Ovary (tissue), 3 donors: ENCODE measurements at regions not wholly inside any gene's neighbourhood (a gene's known extent, or its start where the extent isn't known, plus 50 kb on each side); places are given as distances from the start of the nearest gene placed in this dataset.

ENCODE experiments used
- CTCF ChIP-seq, 3 donors: fragments of 450-650 bp in 2 of 3; fragments of 200-600 bp in 1 of 3; IDR thresholded peaks; one replicate each; pipeline versions ENCODE4 v1.5.1 to v1.8.0; 2016 to 2022; ENCODE audit warnings: antibody characterized with exemption in 3 of 3, mild to moderate bottlenecking in 1 of 3
- EP300 ChIP-seq: sonication (generic); formaldehyde crosslinking; IDR thresholded peaks from one replicate; pipeline ENCODE4 v1.6.1; 2017; ENCODE audit warnings: antibody characterized with exemption
- POLR2A ChIP-seq: fragments of 450-650 bp; IDR thresholded peaks from one replicate; pipeline ENCODE4 v1.6.1; 2017; ENCODE audit warnings: antibody characterized with exemption, mild to moderate bottlenecking, moderate library complexity
- donor health status: DM: no; HTN: no; CAD: no.

DNA sequence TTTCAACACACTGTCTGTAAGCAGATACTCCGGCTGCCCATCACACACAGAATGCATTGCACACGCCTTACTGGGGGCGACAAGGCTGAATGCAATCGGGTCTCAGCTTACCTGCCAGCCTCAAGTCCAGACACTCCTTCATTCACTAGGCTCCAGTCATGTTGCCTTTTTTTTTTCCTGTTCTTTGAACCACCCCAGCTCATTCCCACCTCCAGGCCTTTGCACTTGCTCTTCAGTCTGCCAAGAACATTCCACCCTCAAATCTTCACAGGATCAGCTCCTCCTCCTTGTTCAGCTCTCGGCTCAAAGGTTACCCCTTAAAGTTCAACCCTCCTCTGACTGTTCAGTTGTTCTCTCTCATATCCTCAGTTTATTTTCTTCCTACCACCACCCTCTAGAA lies 181.9 kb upstream of the ESRRG start:
- TF ChIP-seq POLR2A (no peak), CTCF (IDR thresholded peaks at IDR 0.05) (no peak), EP300 (no peak)
